ENCODE measurements at regions not wholly inside any gene's neighbourhood (a gene's known extent, or its start where the extent isn't known, plus 50 kb on each side); places are given as distances from the start of the nearest gene placed in this dataset.

- TF ChIP-seq CTCF (conservative IDR thresholded peaks at IDR 0.05): no peak
- no peak for TF ChIP-seq ZFX (IDR thresholded peaks at IDR 0.05)
Observed at GRCh38 chr12:60174476-60174875, 578.6 kb downstream of the SLC16A7 start.
